Suprapubic skin (tissue), 4 donors: ENCODE measurements at regions not wholly inside any gene's neighbourhood (a gene's known extent, or its start where the extent isn't known, plus 50 kb on each side); places are given as distances from the start of the nearest gene placed in this dataset.

Source experiments
- DNase-seq, 2 donors: peaks; one replicate each; pipeline ENCODE4 v3.0.0-alpha.2; 2019; ENCODE audit warnings: low spot score in 2 of 2
- H3K27ac ChIP-seq: fragments of 200-600 bp; sonication (generic); one replicate; pipeline ENCODE4 v1.5.1; 2019
- H3K27me3 ChIP-seq: fragments of 200-600 bp; sonication (generic); one replicate; pipeline ENCODE4 v1.5.1; 2019
- H3K36me3 ChIP-seq: fragments of 200-600 bp; sonication (generic); one replicate; pipeline ENCODE4 v1.5.1; 2019
- H3K4me1 ChIP-seq: fragments of 200-600 bp; sonication (generic); one replicate; pipeline ENCODE4 v1.5.1; 2019
- H3K4me3 ChIP-seq: fragments of 200-600 bp; sonication (generic); one replicate; pipeline ENCODE4 v1.5.1; 2019; ENCODE audit warnings: mild to moderate bottlenecking
- H3K9me3 ChIP-seq: fragments of 200-600 bp; sonication (generic); one replicate; pipeline ENCODE4 v1.5.1; 2019
- CTCF ChIP-seq, 2 donors: fragments of 200-600 bp in 1 of 2; fragments of 450-650 bp in 1 of 2; sonication (generic) in 1 of 2; IDR thresholded peaks; one replicate each; pipeline ENCODE4 v1.5.1; 2016 to 2019; ENCODE audit warnings: antibody characterized with exemption in 2 of 2, mild to moderate bottlenecking in 1 of 2, moderate library complexity in 1 of 2
- EP300 ChIP-seq: sonication (generic); formaldehyde crosslinking; IDR thresholded peaks from one replicate; pipeline ENCODE4 v1.6.1; 2017; ENCODE audit warnings: antibody characterized with exemption
- POLR2A ChIP-seq, 2 donors: fragments of 450-650 bp; IDR thresholded peaks; one replicate each; pipeline ENCODE4 v1.6.1; 2017; ENCODE audit warnings: antibody characterized with exemption in 2 of 2, mild to moderate bottlenecking in 2 of 2, moderate library complexity in 2 of 2
- POLR2AphosphoS5 ChIP-seq, 3 donors: sonication (generic); formaldehyde crosslinking; IDR thresholded peaks; one replicate each; pipeline ENCODE4 v1.6.1; 2017; ENCODE audit warnings: antibody characterized with exemption in 3 of 3
- WGBS: methylation state at CpG from one replicate; pipeline ENCODE4 v1.1.5; 2018; 5-methylcytosine and 5-hydroxymethylcytosine counted together

GRCh38 chr5:175242207-175242606 lies 201.8 kb downstream of the DRD1 start:
- 84% methylated on average over 5 of the region's 5 CpGs for WGBS
- Histone ChIP-seq H3K27ac (no peak overlapping the region), H3K4me3 (no peak overlapping the region), H3K9me3 (no peaks in the 10 kb centered on the region), H3K4me1 (no peaks in the 10 kb centered on the region), H3K27me3 (peaks cover 4% of the 10 kb centered on the region), H3K36me3 (no peaks in the 10 kb centered on the region)
- TF ChIP-seq EP300 (no peak), POLR2AphosphoS5 (IDR thresholded peaks at IDR 0.05) (no peak), CTCF (IDR thresholded peaks at IDR 0.05) (no peak), POLR2A (IDR thresholded peaks at IDR 0.05) (no peak)
- no peak for DNase-seq

GRCh38 chr5:175238326-175238725 lies 205.7 kb downstream of the DRD1 start:
- TF ChIP-seq CTCF (IDR thresholded peaks at IDR 0.05) (no peak), EP300 (no peak), POLR2A (IDR thresholded peaks at IDR 0.05) (no peak)
- Histone ChIP-seq H3K4me1 (no peaks in the 10 kb centered on the region), H3K27ac (no peak overlapping the region), H3K27me3 (no peaks in the 10 kb centered on the region), H3K9me3 (no peaks in the 10 kb centered on the region), H3K36me3 (no peaks in the 10 kb centered on the region), H3K4me3 (no peak overlapping the region)
- WGBS, result 65% methylated on average over 5 of the region's 5 CpGs
- DNase-seq, result no peak

GRCh38 chr5:175236176-175236575 lies 207.8 kb downstream of the DRD1 start:
- TF ChIP-seq CTCF (IDR thresholded peaks at IDR 0.05) (no peak), POLR2AphosphoS5 (IDR thresholded peaks at IDR 0.05) (no peak), POLR2A (IDR thresholded peaks at IDR 0.05) (no peak), EP300 (no peak)
- H3K27ac ChIP-seq, result no peak overlapping the region
- no peaks in the 10 kb centered on the region for H3K9me3 ChIP-seq
- no peaks in the 10 kb centered on the region for H3K36me3 ChIP-seq
- H3K27me3 ChIP-seq, result no peaks in the 10 kb centered on the region
- H3K4me3 ChIP-seq, result no peak overlapping the region
- H3K4me1 ChIP-seq, result no peaks in the 10 kb centered on the region
- 87% methylated on average over 6 of the region's 6 CpGs for WGBS
- no peak for DNase-seq

GRCh38 chr5:175235251-175235960 lies 208.6 kb downstream of the DRD1 start:
- H3K36me3 ChIP-seq, result no peaks in the 10 kb centered on the region
- WGBS, result 56% methylated on average over 9 of the region's 9 CpGs
- TF ChIP-seq POLR2A (IDR thresholded peaks at IDR 0.05) (no peak), CTCF (IDR thresholded peaks at IDR 0.05) (no peak), POLR2AphosphoS5 (IDR thresholded peaks at IDR 0.05) (no peak), EP300 (no peak)

GRCh38 chr5:175230299-175230698 lies 213.7 kb downstream of the DRD1 start:
- no peaks in the 10 kb centered on the region for H3K27me3 ChIP-seq
- H3K4me1 ChIP-seq, result no peaks in the 10 kb centered on the region
- H3K27ac ChIP-seq, result no peak overlapping the region
- WGBS, result 86% methylated on average over 7 of the region's 7 CpGs
- no peak for TF ChIP-seq POLR2AphosphoS5 (IDR thresholded peaks at IDR 0.05)
- no peak for TF ChIP-seq CTCF (IDR thresholded peaks at IDR 0.05)
- no peak for TF ChIP-seq EP300
- TF ChIP-seq POLR2A (IDR thresholded peaks at IDR 0.05), result no peak
- H3K36me3 ChIP-seq, result no peaks in the 10 kb centered on the region
- no peaks in the 10 kb centered on the region for H3K9me3 ChIP-seq
- H3K4me3 ChIP-seq, result no peak overlapping the region
- no peak for DNase-seq

More at GRCh38 chr5:175235251-175235960, 208.6 kb downstream of the DRD1 start:
- Histone ChIP-seq H3K27ac (no peak overlapping the region), H3K4me1 (no peaks in the 10 kb centered on the region), H3K27me3 (no peaks in the 10 kb centered on the region), H3K9me3 (no peaks in the 10 kb centered on the region), H3K4me3 (no peak overlapping the region)
- no peak for DNase-seq
